Endothelial cell of umbilical vein (primary cell): ENCODE measurements at regions not wholly inside any gene's neighbourhood (a gene's known extent, or its start where the extent isn't known, plus 50 kb on each side); places are given as distances from the start of the nearest gene placed in this dataset.

Experiments used
- BruUV-seq: library from RNA; stranded (reverse); fragments of 400-500 nt; replicated peaks from 2 replicates; lab custom pipeline; 2021; lab: Mats Ljungman, UMichigan
- CTCF ChIA-PET: fragments of 300-600, 350-600 bp; sonication (Branson Sonifier 250); formaldehyde crosslinking; loops from one replicate; lab custom pipeline; 2021; ENCODE audit warnings: antibody characterized with exemption, inconsistent platforms; lab: Charles Lee
- POLR2A ChIA-PET: fragments of 300-600, 350-600 bp; sonication (Branson Sonifier 250); formaldehyde crosslinking; loops from one replicate; lab custom pipeline; 2021; ENCODE audit warnings: antibody characterized with exemption, inconsistent platforms; lab: Charles Lee
- DNase-seq: peaks from one replicate; pipeline ENCODE4 v3.0.0-alpha.2; 2011; ENCODE audit warnings: low read depth, low spot score
- FAIRE-seq: peaks from 2 replicates; lab custom pipeline; 2011; peaks lifted over from hg19 to GRCh38; lab: Jason Lieb, UNC
- H2AFZ ChIP-seq: 2 replicates; pipeline ENCODE4 v1.6.0; 2012; ENCODE audit warnings: low read depth, low read length, control low read depth, inconsistent platforms
- H3K27ac ChIP-seq: 2 replicates; pipeline ENCODE4 v1.5.1; 2011; ENCODE audit warnings: low read depth, mild to moderate bottlenecking, control low read depth, low read length, moderate library complexity; ENCODE audit not compliant: insufficient read depth
- H3K27me3 ChIP-seq, 2 experiments: 2 replicates each; pipeline versions ENCODE4 v1.6.0 to v1.6.1; 2011; ENCODE audit warnings: low read length in 2 of 2, mixed read lengths in 1 of 2; ENCODE audit not compliant: control insufficient read depth in 2 of 2, insufficient read depth in 2 of 2
- H3K36me3 ChIP-seq, 2 experiments: 2 replicates in 1 of 2; 3 replicates in 1 of 2; pipeline ENCODE4 v1.5.1; 2011; ENCODE audit warnings: low read length in 2 of 2, mild to moderate bottlenecking in 1 of 2, moderate library complexity in 1 of 2; ENCODE audit not compliant: control insufficient read depth in 2 of 2, insufficient read depth in 2 of 2; ENCODE audit errors: extremely low read depth in 1 of 2
- H3K4me1 ChIP-seq: 3 replicates; pipeline ENCODE4 v1.5.1; 2011; ENCODE audit warnings: mild to moderate bottlenecking, low read length; ENCODE audit not compliant: control insufficient read depth, insufficient read depth; ENCODE audit errors: extremely low read depth
- H3K4me2 ChIP-seq: 2 replicates; pipeline ENCODE4 v1.6.1; 2011; ENCODE audit warnings: low read length, control low read depth, mixed read lengths; ENCODE audit not compliant: insufficient read depth
- H3K4me3 ChIP-seq, 3 experiments: fragments of 200-600 bp in 1 of 3; sonication (generic), shearing (Covaris generic) in 1 of 3; replicated peaks in 1 of 3; 2 replicates each; pipeline ENCODE4 v1.5.1; 2011 to 2016; ENCODE audit warnings: control low read depth in 3 of 3, low read length in 3 of 3, mild to moderate bottlenecking in 2 of 3, inconsistent platforms in 1 of 3, low read depth in 1 of 3, moderate library complexity in 1 of 3; ENCODE audit not compliant: insufficient read depth in 1 of 3
- H3K79me2 ChIP-seq: 2 replicates; pipeline ENCODE4 v1.6.0; 2012; ENCODE audit warnings: low read length, inconsistent platforms; ENCODE audit not compliant: control insufficient read depth, insufficient read depth
- H3K9ac ChIP-seq: replicated peaks from 2 replicates; pipeline ENCODE3; 2011; ENCODE audit warnings: low read length, control low read depth; ENCODE audit not compliant: insufficient read depth; ENCODE audit errors: extremely low read depth
- H3K9me1 ChIP-seq: replicated peaks from 3 replicates; pipeline ENCODE4 v1.6.0; 2011; ENCODE audit warnings: mild to moderate bottlenecking, low read length; ENCODE audit not compliant: control insufficient read depth, insufficient read depth; ENCODE audit errors: extremely low read depth
- H3K9me3 ChIP-seq: replicated peaks from 2 replicates; pipeline ENCODE4 v1.5.1; 2012; ENCODE audit warnings: low read length, inconsistent platforms; ENCODE audit not compliant: control insufficient read depth, insufficient read depth
- H4K20me1 ChIP-seq: replicated peaks from 2 replicates; pipeline ENCODE3; 2011; ENCODE audit warnings: mild to moderate bottlenecking, low read length; ENCODE audit not compliant: control insufficient read depth, insufficient read depth; ENCODE audit errors: extremely low read depth
- EZH2 ChIP-seq: IDR thresholded peaks from 2 replicates; pipeline ENCODE4 v1.6.1; 2012; ENCODE audit warnings: borderline replicate concordance, low read depth, mild to moderate bottlenecking, moderate library complexity, low read length, inconsistent platforms; ENCODE audit not compliant: severe bottlenecking
- FOS ChIP-seq: IDR thresholded peaks from 2 replicates; pipeline ENCODE4 v1.6.1; 2011; ENCODE audit warnings: mild to moderate bottlenecking, low read length, moderate library complexity, borderline replicate concordance; ENCODE audit not compliant: insufficient read depth
- GATA2 ChIP-seq: IDR thresholded peaks from 2 replicates; pipeline ENCODE4 v1.7.0; 2011; ENCODE audit warnings: low read depth, mild to moderate bottlenecking, moderate library complexity, mixed read lengths, low read length; ENCODE audit not compliant: insufficient read length, insufficient read depth
- JUN ChIP-seq: IDR thresholded peaks from 2 replicates; pipeline ENCODE4 v1.6.1; 2011; ENCODE audit warnings: borderline replicate concordance, low read depth; ENCODE audit not compliant: insufficient read length, insufficient read depth
- MYC ChIP-seq: IDR thresholded peaks from one replicate; pipeline ENCODE4 v1.6.1; 2011; ENCODE audit warnings: mild to moderate bottlenecking, low read depth, low read length
- POLR2A ChIP-seq: IDR thresholded peaks from 2 replicates; pipeline ENCODE4 v1.6.1; 2012; ENCODE audit warnings: low read depth, mild to moderate bottlenecking, control low read depth, low read length
- POLR2AphosphoS5 ChIP-seq: IDR thresholded peaks from 2 replicates; pipeline ENCODE4 v1.6.1; 2012; ENCODE audit warnings: low read depth, mild to moderate bottlenecking, control low read depth, low read length, moderate library complexity; ENCODE audit not compliant: insufficient read depth
- dilution Hi-C: fragments of 300-500 bp; cut with MboI; formaldehyde crosslinking; loops from one replicate; pipeline ENCODE4 v1.15.0; 2019; ENCODE audit warnings: low sequenced_read_pairs; ENCODE audit not compliant: extremely low pct_ligation_motif_present
- intact Hi-C: fragments of 100-400 bp; cut with micrococcal nuclease; formaldehyde crosslinking; loops from one replicate; pipeline ENCODE4 v1.10.0; 2022
- TF ChIP-seq, protein P1 (sequence below): IDR thresholded peaks from 2 replicates; pipeline ENCODE4 v1.6.1; 2011; ENCODE audit not compliant: insufficient read depth, insufficient read length
- TF ChIP-seq, protein P2 (sequence below), 2 donors: IDR thresholded peaks; 1 replicate in 1 of 2; 2 replicates in 1 of 2; pipeline ENCODE4 v1.5.1; 2011; ENCODE audit warnings: low read length in 2 of 2, mild to moderate bottlenecking in 2 of 2, moderate library complexity in 2 of 2, control low read depth in 1 of 2, inconsistent platforms in 1 of 2, low read depth in 1 of 2; ENCODE audit not compliant: insufficient read depth in 1 of 2; ENCODE audit errors: extremely low read depth in 1 of 2

DNA sequence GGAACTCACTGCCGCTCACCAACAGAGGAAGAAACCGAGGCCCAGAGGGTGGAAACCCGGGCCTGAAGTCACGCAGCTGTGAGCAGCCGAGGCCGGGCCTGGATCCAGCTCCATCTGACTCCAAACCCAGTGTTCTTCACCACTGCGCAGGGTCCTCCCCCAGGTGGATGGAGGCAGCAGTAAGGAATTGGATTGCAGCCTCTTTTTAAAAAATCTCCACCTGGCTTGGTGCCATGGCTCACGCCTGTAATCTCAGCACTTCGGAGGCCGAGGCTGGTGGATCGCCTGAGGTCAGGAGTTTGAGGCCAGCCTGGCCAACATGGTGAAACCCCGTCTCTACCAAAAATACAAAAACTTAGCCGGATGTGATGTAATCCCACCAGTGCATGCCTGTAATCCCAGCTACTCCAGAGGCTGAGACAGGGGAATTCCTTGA is 177.2 kb downstream of the FOXL1 start:
- H3K4me2 ChIP-seq = no peak overlapping the region
- peak; percentile 26 for DNase-seq
- no TSS peak for BruUV-seq
- ChIA-PET POLR2A (interaction anchor here (0.7 kb wide), 1 partner anchor 91 kb away, joined by 3 read pairs; no protein-coding TSS in a partner anchor), CTCF (interaction anchor here (1.0 kb wide), 2 partner anchors 179 to 191 kb away, joined by 3 read pairs; no protein-coding TSS in a partner anchor)
- H3K27ac ChIP-seq = no peak overlapping the region
- H3K9me1 ChIP-seq = no peaks in the 10 kb centered on the region
- H2AFZ ChIP-seq = peak overlapping the region; percentile 22
- no peaks in the 10 kb centered on the region for H4K20me1 ChIP-seq
- H3K36me3 ChIP-seq = no peaks in the 10 kb centered on the region
- FAIRE-seq = no peak
- no peak overlapping the region for H3K4me3 ChIP-seq
- no peak overlapping the region for H3K9ac ChIP-seq
- peaks cover 25% of the 10 kb centered on the region for H3K4me1 ChIP-seq
- no peak for TF ChIP-seq EZH2
- TF ChIP-seq, protein P1, sequence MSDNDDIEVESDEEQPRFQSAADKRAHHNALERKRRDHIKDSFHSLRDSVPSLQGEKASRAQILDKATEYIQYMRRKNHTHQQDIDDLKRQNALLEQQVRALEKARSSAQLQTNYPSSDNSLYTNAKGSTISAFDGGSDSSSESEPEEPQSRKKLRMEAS = no peak
- no peak for TF ChIP-seq POLR2AphosphoS5
- no peak for TF ChIP-seq FOS
- no peak for TF ChIP-seq GATA2
- no peak for TF ChIP-seq JUN
- no peak for TF ChIP-seq POLR2A
- TF ChIP-seq, protein P2, sequence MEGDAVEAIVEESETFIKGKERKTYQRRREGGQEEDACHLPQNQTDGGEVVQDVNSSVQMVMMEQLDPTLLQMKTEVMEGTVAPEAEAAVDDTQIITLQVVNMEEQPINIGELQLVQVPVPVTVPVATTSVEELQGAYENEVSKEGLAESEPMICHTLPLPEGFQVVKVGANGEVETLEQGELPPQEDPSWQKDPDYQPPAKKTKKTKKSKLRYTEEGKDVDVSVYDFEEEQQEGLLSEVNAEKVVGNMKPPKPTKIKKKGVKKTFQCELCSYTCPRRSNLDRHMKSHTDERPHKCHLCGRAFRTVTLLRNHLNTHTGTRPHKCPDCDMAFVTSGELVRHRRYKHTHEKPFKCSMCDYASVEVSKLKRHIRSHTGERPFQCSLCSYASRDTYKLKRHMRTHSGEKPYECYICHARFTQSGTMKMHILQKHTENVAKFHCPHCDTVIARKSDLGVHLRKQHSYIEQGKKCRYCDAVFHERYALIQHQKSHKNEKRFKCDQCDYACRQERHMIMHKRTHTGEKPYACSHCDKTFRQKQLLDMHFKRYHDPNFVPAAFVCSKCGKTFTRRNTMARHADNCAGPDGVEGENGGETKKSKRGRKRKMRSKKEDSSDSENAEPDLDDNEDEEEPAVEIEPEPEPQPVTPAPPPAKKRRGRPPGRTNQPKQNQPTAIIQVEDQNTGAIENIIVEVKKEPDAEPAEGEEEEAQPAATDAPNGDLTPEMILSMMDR (IDR thresholded peaks at IDR 0.05; ENCODE audit: extremely low read depth in 1 of 2, insufficient read depth in 1 of 2, low read depth in 1 of 2, low read length in 2 of 2) = no peak
- TF ChIP-seq MYC = no peak
- no peaks in the 10 kb centered on the region for H3K27me3 ChIP-seq
- H3K79me2 ChIP-seq = no peaks in the 10 kb centered on the region
- dilution Hi-C loops (no loop called here), intact Hi-C loops (no loop called here)
- no peaks in the 10 kb centered on the region for H3K9me3 ChIP-seq
